ENCODE measurements at regions not wholly inside any gene's neighbourhood (a gene's known extent, or its start where the extent isn't known, plus 50 kb on each side); places are given as distances from the start of the nearest gene placed in this dataset.

- FAIRE-seq, result no peak
Observed at GRCh38 chr14:81673930-81674329, 140.3 kb upstream of the SEL1L start.

- no peak for FAIRE-seq
Observed at GRCh38 chr14:81676395-81676794, 142.7 kb upstream of the SEL1L start.

GRCh38 chr14:81676879-81677278, 143.2 kb upstream of the SEL1L start:
- no peak for FAIRE-seq

GRCh38 chr14:81677736-81678135, 144.1 kb upstream of the SEL1L start:
- no peak for FAIRE-seq

- FAIRE-seq, result no peak
Observed at GRCh38 chr14:81679226-81679625, 145.6 kb upstream of the SEL1L start.

- FAIRE-seq, result no peak
Observed at GRCh38 chr14:81681541-81681940, 147.9 kb upstream of the SEL1L start.

GRCh38 chr14:81682134-81682533, 148.5 kb upstream of the SEL1L start:
- FAIRE-seq, result no peak

GRCh38 chr14:81682701-81683100, 149.0 kb upstream of the SEL1L start:
- no peak for FAIRE-seq

GRCh38 chr14:81684696-81685095, 151.0 kb upstream of the SEL1L start:
- no peak for FAIRE-seq

- no peak for FAIRE-seq
Observed at GRCh38 chr14:81686512-81686911, 152.9 kb upstream of the SEL1L start.

GRCh38 chr14:81691931-81692330, 158.3 kb upstream of the SEL1L start:
- FAIRE-seq, result no peak

GRCh38 chr14:81694419-81694818, 160.8 kb upstream of the SEL1L start:
- FAIRE-seq, result no peak

GRCh38 chr14:81709681-81710080, 176.0 kb upstream of the SEL1L start:
- FAIRE-seq, result no peak

GRCh38 chr14:81710232-81710845, 176.7 kb upstream of the SEL1L start:
- FAIRE-seq, result peak; percentile 38

GRCh38 chr14:81715731-81716130, 182.1 kb upstream of the SEL1L start:
- FAIRE-seq, result no peak

- FAIRE-seq, result no peak
Observed at GRCh38 chr14:81716953-81717352, 183.3 kb upstream of the SEL1L start.

- FAIRE-seq, result no peak
Observed at GRCh38 chr14:81723956-81724355, 190.3 kb upstream of the SEL1L start.

- peak; percentile 17 for FAIRE-seq
Observed at GRCh38 chr14:81727218-81727617, 193.6 kb upstream of the SEL1L start.

GRCh38 chr14:81728447-81728846, 194.8 kb upstream of the SEL1L start:
- FAIRE-seq, result no peak

- no peak for FAIRE-seq
Observed at GRCh38 chr14:81729622-81730021, 196.0 kb upstream of the SEL1L start.

GRCh38 chr14:81737938-81738337, 204.3 kb upstream of the SEL1L start:
- FAIRE-seq, result no peak

GRCh38 chr14:81738946-81739659, 205.4 kb upstream of the SEL1L start:
- peak; percentile 5 for FAIRE-seq

GRCh38 chr14:81743605-81744004, 210.0 kb upstream of the SEL1L start:
- no peak for FAIRE-seq

- FAIRE-seq, result no peak
Observed at GRCh38 chr14:81751198-81751597, 217.5 kb upstream of the SEL1L start.

GRCh38 chr14:81759541-81759940, 225.9 kb upstream of the SEL1L start:
- no peak for FAIRE-seq
